HFFc6 (cell line): ENCODE measurements at regions not wholly inside any gene's neighbourhood (a gene's known extent, or its start where the extent isn't known, plus 50 kb on each side); places are given as distances from the start of the nearest gene placed in this dataset.
"Not testable (repeated sequence)": the region's sequence is repeated elsewhere in the genome, so short reads cannot be mapped to it uniquely, and the experiment has no call there.

ENCODE experiments used
- DNase-seq: peaks from one replicate; pipeline ENCODE4 v3.0.0-alpha.2; 2018
- H3K27ac Mint-ChIP-seq: 2 replicates; pipeline ENCODE4 v1.8.0; 2020; ENCODE audit warnings: mild to moderate bottlenecking, mixed read lengths
- H3K27me3 Mint-ChIP-seq: 2 replicates; pipeline ENCODE4 v1.8.0; 2021; ENCODE audit warnings: mild to moderate bottlenecking, moderate library complexity, mixed read lengths; ENCODE audit not compliant: insufficient read depth
- H3K36me3 Mint-ChIP-seq: 2 replicates; pipeline ENCODE4 v1.8.0; 2021; ENCODE audit warnings: low read depth, mixed read lengths
- H3K4me1 Mint-ChIP-seq: 2 replicates; pipeline ENCODE4 v1.8.0; 2020; ENCODE audit warnings: low read depth, mixed read lengths
- H3K4me3 Mint-ChIP-seq: 2 replicates; pipeline ENCODE4 v1.8.0; 2020; ENCODE audit warnings: mild to moderate bottlenecking, moderate library complexity, mixed read lengths
- H3K9me3 Mint-ChIP-seq: 2 replicates; pipeline ENCODE4 v1.8.0; 2020; ENCODE audit warnings: mild to moderate bottlenecking, mixed read lengths
- TF ChIP-seq, protein P1 (sequence below): fragments of 200-600 bp; sonication (generic); IDR thresholded peaks from 2 replicates; pipeline ENCODE4 v1.5.0; 2021; ENCODE audit warnings: antibody characterized with exemption, mild to moderate bottlenecking

DNA sequence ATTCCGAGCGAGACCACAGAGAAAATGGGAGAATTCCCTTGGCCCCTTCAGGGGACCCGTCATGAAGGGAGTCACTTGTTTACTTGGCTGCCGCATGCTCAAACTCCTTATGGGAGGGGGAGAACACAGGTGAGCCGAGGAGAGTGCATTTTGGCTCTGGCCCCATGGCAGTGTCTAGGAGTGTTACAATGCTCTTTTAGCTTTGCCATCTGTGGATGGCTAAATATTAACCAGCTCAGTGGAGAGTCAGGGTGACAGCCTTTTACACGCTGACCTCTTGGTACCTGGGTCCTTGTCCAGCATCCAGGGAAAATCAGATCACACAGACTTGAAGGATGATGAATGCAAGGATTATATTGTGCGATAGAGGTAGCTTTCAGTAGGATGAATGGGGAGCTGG, 146.4 kb upstream of the ATXN7L3B start:
- Mint-ChIP-seq H3K27me3 (no peaks in the 10 kb centered on the region; the same call in 1 of the 2 replicates), H3K27ac (no peak overlapping the region), H3K4me3 (no peak overlapping the region), H3K4me1 (no peaks in the 10 kb centered on the region), H3K36me3 (no peaks in the 10 kb centered on the region), H3K9me3 (peaks cover 11% of the 10 kb centered on the region; the same call in 1 of the 2 replicates)
- no peak for DNase-seq
- TF ChIP-seq, protein P1, sequence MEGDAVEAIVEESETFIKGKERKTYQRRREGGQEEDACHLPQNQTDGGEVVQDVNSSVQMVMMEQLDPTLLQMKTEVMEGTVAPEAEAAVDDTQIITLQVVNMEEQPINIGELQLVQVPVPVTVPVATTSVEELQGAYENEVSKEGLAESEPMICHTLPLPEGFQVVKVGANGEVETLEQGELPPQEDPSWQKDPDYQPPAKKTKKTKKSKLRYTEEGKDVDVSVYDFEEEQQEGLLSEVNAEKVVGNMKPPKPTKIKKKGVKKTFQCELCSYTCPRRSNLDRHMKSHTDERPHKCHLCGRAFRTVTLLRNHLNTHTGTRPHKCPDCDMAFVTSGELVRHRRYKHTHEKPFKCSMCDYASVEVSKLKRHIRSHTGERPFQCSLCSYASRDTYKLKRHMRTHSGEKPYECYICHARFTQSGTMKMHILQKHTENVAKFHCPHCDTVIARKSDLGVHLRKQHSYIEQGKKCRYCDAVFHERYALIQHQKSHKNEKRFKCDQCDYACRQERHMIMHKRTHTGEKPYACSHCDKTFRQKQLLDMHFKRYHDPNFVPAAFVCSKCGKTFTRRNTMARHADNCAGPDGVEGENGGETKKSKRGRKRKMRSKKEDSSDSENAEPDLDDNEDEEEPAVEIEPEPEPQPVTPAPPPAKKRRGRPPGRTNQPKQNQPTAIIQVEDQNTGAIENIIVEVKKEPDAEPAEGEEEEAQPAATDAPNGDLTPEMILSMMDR: no peak

- DNase-seq: no peak
- TF ChIP-seq, protein P1: no peak
- peaks cover 7% of the 10 kb centered on the region; the same call in 1 of the 2 replicates for H3K9me3 Mint-ChIP-seq
- H3K27me3 Mint-ChIP-seq: no peaks in the 10 kb centered on the region; the same call in 1 of the 2 replicates
- H3K36me3 Mint-ChIP-seq: no peaks in the 10 kb centered on the region
- H3K27ac Mint-ChIP-seq: no peak overlapping the region
- no peaks in the 10 kb centered on the region for H3K4me1 Mint-ChIP-seq
- H3K4me3 Mint-ChIP-seq: no peak overlapping the region
Measured at GRCh38 chr12:74393272-74393671, 144.4 kb upstream of the ATXN7L3B start.

DNA sequence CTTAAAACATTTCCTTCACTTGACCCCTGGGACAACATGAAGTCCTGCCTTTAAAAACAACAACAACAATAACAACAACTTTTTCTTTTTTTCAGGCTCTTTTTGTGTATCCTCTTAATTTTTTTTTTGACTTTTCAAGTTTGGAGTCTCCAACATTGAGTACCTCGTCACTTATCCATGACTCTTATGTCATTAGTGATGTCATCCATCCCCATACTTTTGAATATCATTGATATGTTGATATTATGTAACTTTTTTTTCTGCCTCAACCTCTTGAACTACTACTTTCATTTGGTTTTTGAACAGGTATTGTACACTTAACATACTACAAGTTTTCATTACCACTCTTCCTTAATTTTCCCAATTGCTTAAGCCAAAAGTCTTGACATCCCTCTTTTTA, 143.0 kb upstream of the ATXN7L3B start:
- H3K27me3 Mint-ChIP-seq: no peaks in the 10 kb centered on the region
- no peak overlapping the region for H3K4me3 Mint-ChIP-seq
- H3K4me1 Mint-ChIP-seq: no peaks in the 10 kb centered on the region
- DNase-seq: no peak
- TF ChIP-seq, protein P1: no peak
- H3K27ac Mint-ChIP-seq: no peak overlapping the region
- H3K9me3 Mint-ChIP-seq: peaks cover 7% of the 10 kb centered on the region; the same call in 1 of the 2 replicates
- H3K36me3 Mint-ChIP-seq: no peaks in the 10 kb centered on the region

- Mint-ChIP-seq H3K27me3 (no peaks in the 10 kb centered on the region), H3K27ac (no peak overlapping the region), H3K4me1 (no peaks in the 10 kb centered on the region), H3K36me3 (no peaks in the 10 kb centered on the region), H3K9me3 (no peaks in the 10 kb centered on the region), H3K4me3 (no peak overlapping the region)
- TF ChIP-seq, protein P1: no peak
- DNase-seq: no peak
Measured at GRCh38 chr12:74401035-74401434, 136.6 kb upstream of the ATXN7L3B start.

DNA sequence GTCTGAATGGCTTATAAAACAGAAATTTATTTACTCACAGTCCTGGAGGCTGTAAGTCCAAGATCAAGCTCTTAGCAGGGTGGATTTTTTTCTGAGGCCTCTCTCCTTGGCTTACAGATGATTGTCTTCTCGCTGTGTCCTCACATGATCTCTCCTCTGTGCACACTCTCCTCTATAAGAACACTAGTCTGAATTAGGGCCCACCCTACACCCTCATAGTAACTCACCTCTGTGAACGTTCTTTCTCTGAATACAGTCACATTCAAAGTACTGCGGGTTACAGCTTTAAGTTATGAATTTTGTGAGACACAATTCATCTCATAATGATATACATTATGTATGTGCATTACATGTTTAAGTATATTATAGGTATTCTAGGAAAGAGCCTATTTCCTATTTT, 135.7 kb upstream of the ATXN7L3B start:
- Mint-ChIP-seq H3K36me3 (no peaks in the 10 kb centered on the region), H3K4me3 (no peak overlapping the region), H3K27ac (no peak overlapping the region), H3K4me1 (no peaks in the 10 kb centered on the region), H3K27me3 (no peaks in the 10 kb centered on the region), H3K9me3 (no peaks in the 10 kb centered on the region)
- TF ChIP-seq, protein P1: no peak
- no peak for DNase-seq

GRCh38 chr12:74403221-74403470, 134.5 kb upstream of the ATXN7L3B start:
- not testable (repeated sequence) for DNase-seq, H3K4me1 Mint-ChIP-seq, H3K27ac Mint-ChIP-seq, H3K27me3 Mint-ChIP-seq, H3K36me3 Mint-ChIP-seq, H3K4me3 Mint-ChIP-seq, H3K9me3 Mint-ChIP-seq
